HUDEP-2 (cell line): ENCODE measurements at regions not wholly inside any gene's neighbourhood (a gene's known extent, or its start where the extent isn't known, plus 50 kb on each side); places are given as distances from the start of the nearest gene placed in this dataset.
"Not testable (repeated sequence)": the region's sequence is repeated elsewhere in the genome, so short reads cannot be mapped to it uniquely, and the experiment has no call there.

Source experiments
- DNase-seq, 76 experiments: peaks; one replicate each; lab custom pipeline; 2025; ENCODE audit not compliant: unreplicated experiment in 76 of 76; lab: John Stamatoyannopoulos, UW

GRCh38 chr4:112767386-112767785, 130.4 kb downstream of the LARP7 start:
- no peak for DNase-seq

- no peak for DNase-seq
Observed at GRCh38 chr4:112770114-112770513, 133.2 kb downstream of the LARP7 start.

DNA sequence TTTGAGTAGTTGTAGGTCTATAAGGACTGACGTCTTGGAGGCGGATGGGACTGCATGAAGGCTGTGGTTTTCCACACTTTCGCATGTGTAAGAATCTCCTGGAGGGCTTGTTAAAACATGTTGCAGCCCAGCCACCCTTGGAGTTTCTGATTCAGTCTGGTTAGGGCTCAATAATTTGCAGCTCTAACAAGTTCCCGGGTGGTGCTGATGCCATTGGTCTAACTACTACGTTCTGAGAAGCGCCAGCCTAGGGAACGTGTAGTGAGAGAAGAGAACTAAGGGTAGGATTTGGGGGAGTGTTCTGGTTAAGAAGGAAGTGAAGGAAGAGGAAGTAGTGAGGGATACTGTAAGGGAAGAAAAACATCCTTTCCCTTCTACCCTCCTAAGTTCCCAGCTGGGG, 138.9 kb downstream of the LARP7 start:
- DNase-seq = no peak

GRCh38 chr4:112776535-112776934, 139.6 kb downstream of the LARP7 start:
- DNase-seq = no peak

GRCh38 chr4:112778520-112778919, 141.6 kb downstream of the LARP7 start:
- DNase-seq = no peak

- no peak for DNase-seq
Observed at GRCh38 chr4:112793033-112793432, 156.1 kb downstream of the LARP7 start.

- no peak for DNase-seq
Observed at GRCh38 chr4:112800001-112800400, 163.1 kb downstream of the LARP7 start.

- DNase-seq = no peak
Observed at GRCh38 chr4:112801341-112801740, 164.4 kb downstream of the LARP7 start.

DNA sequence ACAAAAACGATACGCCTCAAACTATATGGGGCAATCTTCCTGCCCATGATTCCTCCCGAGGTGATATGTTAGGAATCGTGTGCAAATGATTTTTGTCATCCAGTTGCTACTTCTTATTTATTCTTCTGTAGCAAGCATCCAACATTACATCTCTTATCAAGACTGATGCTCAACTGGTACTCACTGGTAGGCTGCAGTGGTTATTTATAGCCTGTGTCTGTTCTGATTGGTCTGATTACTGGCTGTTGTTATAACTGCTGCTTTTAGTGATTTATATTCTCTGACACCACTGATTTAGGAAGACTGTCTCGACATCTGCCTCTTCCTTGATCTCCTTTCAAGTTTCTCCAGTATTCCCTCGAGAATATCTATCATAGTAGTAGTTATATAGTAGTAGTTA, 165.8 kb downstream of the LARP7 start:
- no peak for DNase-seq

- DNase-seq = no peak
Observed at GRCh38 chr4:112807083-112807482, 170.1 kb downstream of the LARP7 start.

DNA sequence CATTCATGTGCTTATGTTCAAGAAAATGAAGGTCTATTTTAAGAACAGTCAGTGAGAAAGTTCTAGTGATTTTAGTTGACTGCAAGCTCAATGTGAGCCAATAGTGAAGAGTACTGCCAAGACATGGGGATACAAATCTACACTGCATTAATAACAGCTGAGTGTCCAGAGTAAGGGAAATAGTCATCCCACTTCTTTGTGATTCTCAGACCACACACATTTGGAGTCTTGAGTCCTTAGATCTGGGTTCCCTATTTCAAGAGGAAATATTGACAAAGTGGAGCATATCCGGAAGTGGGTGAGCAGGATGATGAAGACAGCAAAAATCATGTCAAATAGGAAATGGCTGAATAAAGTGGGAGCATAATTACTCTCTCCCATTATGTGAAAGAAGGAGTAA, 171.1 kb downstream of the LARP7 start:
- DNase-seq = no peak

GRCh38 chr4:112813790-112814189, 176.8 kb downstream of the LARP7 start:
- no peak for DNase-seq

GRCh38 chr4:112817933-112818593, 181.1 kb downstream of the LARP7 start:
- DNase-seq = peak in 3 of 76 experiments; percentile 1 to 18 (median 5)

GRCh38 chr4:112818594-112818965, 181.6 kb downstream of the LARP7 start:
- DNase-seq = no peak

- DNase-seq = no peak
Observed at GRCh38 chr4:112819729-112820128, 182.8 kb downstream of the LARP7 start.

- DNase-seq = no peak
Observed at GRCh38 chr4:112823156-112823555, 186.2 kb downstream of the LARP7 start.

DNA sequence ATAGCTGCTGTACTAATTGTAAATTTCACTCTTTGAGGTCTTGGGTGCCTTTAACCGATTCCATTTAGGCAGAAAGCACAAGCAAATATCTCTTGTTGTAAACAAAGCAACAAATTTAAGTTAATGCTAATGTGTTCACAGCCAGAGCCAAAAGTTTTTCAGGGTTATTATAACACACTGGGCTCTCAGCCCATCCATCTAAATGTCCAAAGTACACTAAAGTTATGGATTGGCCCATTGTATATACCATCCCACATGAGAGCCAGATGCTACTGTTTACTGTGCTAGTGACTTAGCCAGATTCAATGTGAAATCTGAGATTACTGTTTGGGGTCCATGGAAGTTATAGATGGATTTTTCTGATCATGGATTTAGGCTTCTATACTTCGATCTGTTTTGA, 186.7 kb downstream of the LARP7 start:
- DNase-seq = no peak

DNA sequence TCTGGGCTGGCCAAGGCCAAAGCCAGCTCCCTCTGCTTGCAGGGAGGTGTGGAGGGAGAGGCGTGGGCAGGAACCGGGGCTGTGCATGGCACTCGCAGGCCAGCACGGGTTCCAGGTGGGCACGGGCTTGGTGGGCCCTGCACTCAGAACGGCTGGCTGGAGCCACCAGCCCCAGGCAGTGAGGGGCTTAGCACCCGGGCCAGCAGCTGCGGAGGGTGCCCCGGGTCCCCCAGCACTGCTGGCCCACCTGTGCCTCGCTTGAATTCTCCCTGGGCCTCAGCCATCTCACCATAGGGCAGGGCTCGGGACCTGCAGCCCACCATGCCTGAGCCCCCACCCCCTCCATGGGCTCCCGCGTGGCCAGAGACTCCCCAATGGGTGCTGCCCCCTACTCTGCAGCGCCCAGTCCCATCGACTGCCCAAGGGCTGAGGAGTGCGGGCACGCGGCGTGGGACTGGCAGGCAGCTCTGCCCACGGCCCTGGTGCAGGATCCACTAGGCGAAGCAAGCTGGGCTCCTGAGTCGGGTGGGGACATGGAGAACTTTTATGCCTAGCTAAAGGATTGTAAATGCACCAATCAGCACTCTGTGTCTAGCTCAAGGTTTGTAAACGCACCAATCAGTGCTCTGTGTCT, 193.9 kb downstream of the LARP7 start:
- DNase-seq = no peak

DNA sequence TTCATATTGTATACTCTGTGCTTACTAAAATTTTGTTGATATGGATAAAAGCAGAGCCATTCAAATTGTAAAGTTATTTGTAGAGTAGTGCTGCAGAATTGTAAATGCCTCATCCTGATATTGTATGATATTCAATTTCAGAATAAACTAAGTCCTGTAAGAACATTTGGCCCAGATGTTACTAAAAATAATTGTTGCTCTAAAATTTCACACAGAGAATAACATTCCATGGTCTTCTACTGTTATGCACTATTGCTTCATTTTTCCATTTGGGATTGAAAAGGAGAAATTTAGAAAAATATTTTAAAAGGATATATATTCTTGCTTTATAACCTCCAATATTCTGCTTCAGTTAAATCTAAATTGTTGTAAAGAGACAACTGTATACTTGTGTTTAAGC, 195.6 kb downstream of the LARP7 start:
- no peak for DNase-seq

GRCh38 chr4:112836895-112837294, 200.0 kb downstream of the LARP7 start:
- no peak for DNase-seq

DNA sequence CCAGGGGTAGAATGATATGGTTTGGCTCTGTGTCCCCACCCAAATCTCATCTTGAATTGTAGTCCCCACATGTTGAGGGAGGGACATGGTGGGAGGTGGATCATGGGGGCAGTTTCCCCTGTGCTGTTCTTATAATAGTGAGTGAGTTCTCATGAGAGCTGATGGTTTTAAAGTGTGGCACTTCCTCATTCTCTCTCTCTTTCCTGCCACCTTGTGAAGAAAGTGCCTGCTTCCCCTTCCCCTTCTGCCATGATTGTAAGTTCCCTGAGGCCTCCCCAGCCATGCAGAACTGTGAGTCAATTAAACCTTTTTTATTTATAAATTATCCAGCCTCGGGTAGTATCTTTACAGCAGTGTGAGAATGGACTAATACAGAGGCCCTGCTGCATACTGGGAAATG, 201.1 kb downstream of the LARP7 start:
- DNase-seq = not testable (repeated sequence)

GRCh38 chr4:112840061-112840460, 203.1 kb downstream of the LARP7 start:
- no peak for DNase-seq

- DNase-seq = no peak
Observed at GRCh38 chr4:112840619-112841018, 203.7 kb downstream of the LARP7 start.
